PC-3 (cell line): ENCODE measurements at regions not wholly inside any gene's neighbourhood (a gene's known extent, or its start where the extent isn't known, plus 50 kb on each side); places are given as distances from the start of the nearest gene placed in this dataset.

Experiments
- ATAC-seq: fragments of 200-7000 bp; cut with Tn5 transposase; 2 replicates; pipeline ENCODE4 v1.9.1; 2020; ENCODE audit warnings: mild to moderate bottlenecking, moderate library complexity
- BruUV-seq: library from RNA; stranded (reverse); fragments of 400-500 nt; replicated peaks from 2 replicates; lab custom pipeline; 2021; lab: Mats Ljungman, UMichigan
- CTCF ChIA-PET: fragments of 300-600 bp; sonication (Branson Sonifier 250); formaldehyde crosslinking; loops from one replicate; lab custom pipeline; 2022; ENCODE audit warnings: antibody characterized with exemption; lab: Charles Lee
- POLR2A ChIA-PET: fragments of 300-600 bp; sonication (Branson Sonifier 250); formaldehyde crosslinking; loops from one replicate; lab custom pipeline; 2022; ENCODE audit warnings: antibody characterized with exemption; ENCODE audit not compliant: unreplicated experiment; lab: Charles Lee
- DNase-seq: peaks from one replicate; pipeline ENCODE4 v3.0.0-alpha.2; 2015
- H2AFZ ChIP-seq: fragments of 300-600 bp; sonication (generic); 2 replicates; pipeline ENCODE4 v1.6.0; 2016; ENCODE audit warnings: antibody characterized with exemption, low read length
- H3F3A ChIP-seq: fragments of 300-600 bp; sonication (generic); one replicate; pipeline ENCODE4 v1.6.0; 2017; ENCODE audit warnings: antibody characterized with exemption, low read length, control low read depth, mild to moderate bottlenecking; ENCODE audit not compliant: unreplicated experiment
- H3K27ac ChIP-seq: fragments of 300-600 bp; sonication (generic); 2 replicates; pipeline ENCODE4 v1.5.1; 2016; ENCODE audit warnings: mild to moderate bottlenecking, low read length
- H3K27me3 ChIP-seq: fragments of 300-600 bp; sonication (generic); 2 replicates; pipeline ENCODE4 v1.6.1; 2016; ENCODE audit warnings: low read length, mixed read lengths
- H3K36me3 ChIP-seq: fragments of 300-600 bp; sonication (generic); 2 replicates; pipeline ENCODE4 v1.6.1; 2016; ENCODE audit warnings: low read depth, mixed run types, low read length, mixed read lengths
- H3K4me1 ChIP-seq: fragments of 300-600 bp; sonication (generic); 2 replicates; pipeline ENCODE4 v1.5.1; 2016; ENCODE audit warnings: low read length; ENCODE audit not compliant: insufficient read depth
- H3K4me2 ChIP-seq: fragments of 300-600 bp; sonication (generic); 2 replicates; pipeline ENCODE4 v1.6.0; 2016; ENCODE audit warnings: low read length
- H3K4me3 ChIP-seq: fragments of 300-600 bp; sonication (generic); 2 replicates; pipeline ENCODE4 v1.5.1; 2016; ENCODE audit warnings: mild to moderate bottlenecking, low read length, mixed read lengths
- H3K79me2 ChIP-seq: fragments of 300-600 bp; sonication (generic); 2 replicates; pipeline ENCODE4 v1.6.1; 2017; ENCODE audit warnings: low read length, mixed read lengths
- H3K9ac ChIP-seq: fragments of 300-600 bp; sonication (generic); 2 replicates; pipeline ENCODE4 v1.6.0; 2016; ENCODE audit warnings: mild to moderate bottlenecking, low read length
- H3K9me2 ChIP-seq: fragments of 300-600 bp; sonication (generic); replicated peaks from 2 replicates; pipeline ENCODE4 v1.6.1; 2016; ENCODE audit warnings: mixed run types, low read length, mixed read lengths
- H3K9me3 ChIP-seq: fragments of 300-600 bp; sonication (generic); 2 replicates; pipeline ENCODE4 v1.6.1; 2016; ENCODE audit warnings: low read length, mixed read lengths
- H4K20me1 ChIP-seq: fragments of 300-600 bp; sonication (generic); 2 replicates; pipeline ENCODE4 v1.6.1; 2016; ENCODE audit warnings: low read length, mixed read lengths
- EZH2 ChIP-seq: fragments of 300-600 bp; sonication (generic); IDR thresholded peaks from one replicate; pipeline ENCODE4 v1.6.1; 2017; ENCODE audit warnings: antibody characterized with exemption, mild to moderate bottlenecking, low read length; ENCODE audit not compliant: unreplicated experiment
- EZH2phosphoT487 ChIP-seq: fragments of 300-600 bp; sonication (generic); IDR thresholded peaks from 2 replicates; pipeline ENCODE4 v1.6.1; 2018; ENCODE audit warnings: mild to moderate bottlenecking, antibody characterized with exemption, low read length, borderline replicate concordance
- intact Hi-C: fragments of 100-400 bp; cut with micrococcal nuclease; formaldehyde crosslinking; loops from 2 replicates; pipeline ENCODE4 v1.9.0; 2023
- TF ChIP-seq, protein P1 (sequence below): fragments of 300-600 bp; sonication (generic); conservative IDR thresholded peaks from 2 replicates; pipeline ENCODE4 v1.5.1; 2017; ENCODE audit warnings: antibody characterized with exemption, low read depth, mild to moderate bottlenecking, low read length

DNA sequence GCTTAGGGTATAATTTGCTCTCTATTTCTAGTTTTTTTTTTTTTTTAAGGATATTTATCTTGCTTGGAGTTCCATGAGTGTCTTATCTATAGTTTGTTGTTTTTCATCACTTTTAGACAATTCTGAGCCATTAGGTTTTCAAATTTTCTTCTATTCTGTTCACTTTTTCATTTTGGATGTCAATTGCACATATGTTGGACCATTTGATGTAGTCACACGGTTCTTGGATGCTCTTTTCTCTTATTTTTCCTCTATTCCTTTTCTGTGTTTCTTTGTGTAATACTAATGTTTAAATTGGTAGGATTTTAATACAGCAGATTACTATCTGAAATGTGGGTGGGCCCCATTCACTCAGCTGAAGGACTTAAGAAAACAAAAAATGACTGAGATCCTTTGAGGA lies 292.6 kb downstream of the CALCRL start:
- Histone ChIP-seq H3K9ac (no peak overlapping the region), H3K4me2 (no peak overlapping the region), H2AFZ (no peak overlapping the region), H3K4me1 (no peaks in the 10 kb centered on the region), H4K20me1 (no peaks in the 10 kb centered on the region), H3F3A (no peaks in the 10 kb centered on the region), H3K36me3 (no peaks in the 10 kb centered on the region), H3K9me2 (no peaks in the 10 kb centered on the region), H3K27me3 (no peaks in the 10 kb centered on the region), H3K4me3 (no peak overlapping the region), H3K27ac (no peak overlapping the region), H3K79me2 (no peaks in the 10 kb centered on the region), H3K9me3 (peaks cover 9% of the 10 kb centered on the region; the same call in 1 of the 2 replicates)
- TF ChIP-seq EZH2: no peak
- TF ChIP-seq EZH2phosphoT487: no peak
- TF ChIP-seq, protein P1, sequence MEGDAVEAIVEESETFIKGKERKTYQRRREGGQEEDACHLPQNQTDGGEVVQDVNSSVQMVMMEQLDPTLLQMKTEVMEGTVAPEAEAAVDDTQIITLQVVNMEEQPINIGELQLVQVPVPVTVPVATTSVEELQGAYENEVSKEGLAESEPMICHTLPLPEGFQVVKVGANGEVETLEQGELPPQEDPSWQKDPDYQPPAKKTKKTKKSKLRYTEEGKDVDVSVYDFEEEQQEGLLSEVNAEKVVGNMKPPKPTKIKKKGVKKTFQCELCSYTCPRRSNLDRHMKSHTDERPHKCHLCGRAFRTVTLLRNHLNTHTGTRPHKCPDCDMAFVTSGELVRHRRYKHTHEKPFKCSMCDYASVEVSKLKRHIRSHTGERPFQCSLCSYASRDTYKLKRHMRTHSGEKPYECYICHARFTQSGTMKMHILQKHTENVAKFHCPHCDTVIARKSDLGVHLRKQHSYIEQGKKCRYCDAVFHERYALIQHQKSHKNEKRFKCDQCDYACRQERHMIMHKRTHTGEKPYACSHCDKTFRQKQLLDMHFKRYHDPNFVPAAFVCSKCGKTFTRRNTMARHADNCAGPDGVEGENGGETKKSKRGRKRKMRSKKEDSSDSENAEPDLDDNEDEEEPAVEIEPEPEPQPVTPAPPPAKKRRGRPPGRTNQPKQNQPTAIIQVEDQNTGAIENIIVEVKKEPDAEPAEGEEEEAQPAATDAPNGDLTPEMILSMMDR: no peak
- ChIA-PET POLR2A (no interaction called here), CTCF (no interaction called here)
- intact Hi-C loops: no loop called here
- BruUV-seq: no TSS peak
- no peak for DNase-seq
- no peak for ATAC-seq

DNA sequence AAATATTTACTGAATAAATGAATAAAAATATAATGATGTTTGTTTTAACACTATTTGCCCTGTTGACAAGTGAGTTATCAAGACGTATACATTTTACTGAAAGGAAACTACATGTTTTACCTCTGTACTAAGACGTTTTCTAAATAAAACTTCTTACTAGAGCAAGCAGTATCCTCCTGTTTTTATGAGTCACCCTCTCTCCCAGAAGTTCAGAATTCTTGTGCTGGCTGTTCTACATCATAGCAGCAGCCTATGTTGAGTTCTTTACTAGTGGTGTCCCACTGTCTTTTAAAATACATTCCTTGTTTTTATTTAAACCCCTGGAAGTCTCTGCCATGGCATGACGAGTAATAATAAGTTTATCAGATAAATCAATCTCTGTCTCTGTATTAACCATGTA lies 297.4 kb downstream of the CALCRL start:
- peak; percentile 79 for ATAC-seq
- intact Hi-C loops: no loop called here
- POLR2A ChIA-PET: no interaction called here
- TF ChIP-seq EZH2phosphoT487: no peak
- Histone ChIP-seq H3K4me3 (no peak overlapping the region), H3K4me1 (no peaks in the 10 kb centered on the region), H3K9ac (no peak overlapping the region), H3K27me3 (0 out of 2 replicates have a peak, but pooled peaks cover 2% of the 10 kb centered on the region), H3K27ac (no peak overlapping the region), H3K9me3 (0 out of 2 replicates have a peak, but pooled peaks cover 3% of the 10 kb centered on the region), H3K36me3 (no peaks in the 10 kb centered on the region), H3K9me2 (no peaks in the 10 kb centered on the region), H4K20me1 (no peaks in the 10 kb centered on the region), H2AFZ (no peak overlapping the region), H3K4me2 (no peak overlapping the region), H3F3A (no peaks in the 10 kb centered on the region), H3K79me2 (no peaks in the 10 kb centered on the region)
- DNase-seq: no peak
- CTCF ChIA-PET: no interaction called here
- no TSS peak for BruUV-seq

DNA sequence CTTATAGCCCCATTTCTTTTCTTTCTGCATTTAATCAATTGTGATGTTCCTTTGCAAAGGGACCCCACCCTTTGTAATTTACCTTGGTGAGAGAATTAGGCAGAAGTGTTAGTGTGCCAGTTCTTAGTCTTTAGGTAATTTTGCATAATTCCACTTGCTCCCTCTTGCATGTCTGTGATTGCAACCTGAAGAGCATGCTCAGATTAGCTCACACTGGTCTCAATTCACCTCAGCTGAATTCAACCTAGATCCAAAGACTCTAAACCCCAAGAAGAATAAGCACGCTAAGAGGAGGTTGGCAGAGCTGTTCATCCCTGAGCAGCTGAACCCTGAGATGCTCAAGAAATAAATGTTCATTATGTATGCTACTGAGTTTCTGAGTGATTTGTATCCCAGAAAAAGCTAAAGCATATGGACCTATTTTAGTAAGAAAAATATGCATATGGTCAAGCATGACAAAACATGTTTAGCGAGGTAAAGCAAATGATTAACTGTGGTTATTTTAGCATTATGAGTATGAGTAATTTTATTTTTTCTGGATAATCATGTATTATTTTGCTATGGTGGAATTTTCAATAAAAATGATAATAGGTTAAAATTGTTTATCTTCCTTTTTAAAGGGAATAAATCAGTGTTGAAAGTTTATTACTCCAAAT lies 299.2 kb upstream of the ZSWIM2 start:
- POLR2A ChIA-PET: no interaction called here
- Histone ChIP-seq H3K4me2 (no peak overlapping the region), H4K20me1 (no peaks in the 10 kb centered on the region), H2AFZ (no peak overlapping the region), H3K4me3 (no peak overlapping the region), H3K9ac (no peak overlapping the region), H3K36me3 (no peaks in the 10 kb centered on the region), H3K27me3 (peaks cover 7% of the 10 kb centered on the region), H3K9me3 (no peaks in the 10 kb centered on the region), H3K4me1 (no peaks in the 10 kb centered on the region), H3F3A (no peaks in the 10 kb centered on the region), H3K79me2 (no peaks in the 10 kb centered on the region), H3K27ac (no peak overlapping the region), H3K9me2 (no peaks in the 10 kb centered on the region)
- intact Hi-C loops: no loop called here
- CTCF ChIA-PET: no interaction called here
- BruUV-seq: no TSS peak
- TF ChIP-seq EZH2: no peak
- no peak for TF ChIP-seq EZH2phosphoT487
- TF ChIP-seq, protein P1: no peak
- no peak for ATAC-seq
- DNase-seq: no peak
